ENCODE measurements at regions not wholly inside any gene's neighbourhood (a gene's known extent, or its start where the extent isn't known, plus 50 kb on each side); places are given as distances from the start of the nearest gene placed in this dataset.

- no peak for DNase-seq
Observed at GRCh38 chr21:41605178-41605933, 97.4 kb upstream of the TMPRSS2 start.

- no peak for DNase-seq
Observed at GRCh38 chr21:41604583-41605041, 96.7 kb upstream of the TMPRSS2 start.

GRCh38 chr21:41603476-41603875, 95.5 kb upstream of the TMPRSS2 start:
- DNase-seq = no peak

- DNase-seq = no peak
Observed at GRCh38 chr21:41602531-41602930, 94.6 kb upstream of the TMPRSS2 start.

- DNase-seq = no peak
Observed at GRCh38 chr21:41601573-41602368, 93.8 kb upstream of the TMPRSS2 start.

GRCh38 chr21:41600961-41601572, 93.1 kb upstream of the TMPRSS2 start:
- no peak for DNase-seq

- no peak for DNase-seq
Observed at GRCh38 chr21:41600556-41600955, 92.6 kb upstream of the TMPRSS2 start.

- no peak for DNase-seq
Observed at GRCh38 chr21:41600116-41600515, 92.2 kb upstream of the TMPRSS2 start.

- no peak for DNase-seq
Observed at GRCh38 chr21:41598561-41599431, 90.8 kb upstream of the TMPRSS2 start.

- no peak for DNase-seq
Observed at GRCh38 chr21:41597811-41598231, 89.9 kb upstream of the TMPRSS2 start.

- DNase-seq = no peak
Observed at GRCh38 chr21:41597227-41597626, 89.3 kb upstream of the TMPRSS2 start.

GRCh38 chr21:41596241-41596925, 88.4 kb upstream of the TMPRSS2 start:
- no peak for DNase-seq

- no peak for DNase-seq
Observed at GRCh38 chr21:41594268-41594667, 86.3 kb upstream of the TMPRSS2 start.

GRCh38 chr21:41593760-41594138, 85.8 kb upstream of the TMPRSS2 start:
- no peak for DNase-seq

- no peak for DNase-seq
Observed at GRCh38 chr21:41593051-41593759, 85.2 kb upstream of the TMPRSS2 start.

- DNase-seq = no peak
Observed at GRCh38 chr21:41589620-41590175, 81.7 kb upstream of the TMPRSS2 start.

GRCh38 chr21:41589131-41589530, 81.2 kb upstream of the TMPRSS2 start:
- DNase-seq = no peak

- peak in 1 of 2 experiments; percentile 16 for DNase-seq
Observed at GRCh38 chr21:41585199-41585994, 77.4 kb upstream of the TMPRSS2 start.

- DNase-seq = peak in 1 of 2 experiments; percentile 1
Observed at GRCh38 chr21:41584603-41585176, 76.7 kb upstream of the TMPRSS2 start.

Data from activated T-cell treated with anti-CD3 and anti-CD28 coated beads, Interleukin-2, amount 50 U/mL, for 48 hours (primary cell).